Activated naive CD4-positive, alpha-beta T cell treated with anti-CD3 and anti-CD28 coated beads, Interleukin-2, amount 50 U/mL, for 16 hours (primary cell): ENCODE measurements at regions not wholly inside any gene's neighbourhood (a gene's known extent, or its start where the extent isn't known, plus 50 kb on each side); places are given as distances from the start of the nearest gene placed in this dataset.
"Not testable (repeated sequence)": the region's sequence is repeated elsewhere in the genome, so short reads cannot be mapped to it uniquely, and the experiment has no call there.

Experiments
- DNase-seq: peaks from one replicate; pipeline ENCODE4 v3.0.0-alpha.2; 2020

GRCh38 chr15:26259581-26259980, 396.5 kb upstream of the ATP10A start:
- no peak for DNase-seq

- not testable (repeated sequence) for DNase-seq
Measured at GRCh38 chr15:26244782-26245181, 381.7 kb upstream of the ATP10A start.

- no peak for DNase-seq
Measured at GRCh38 chr15:26243382-26243781, 380.3 kb upstream of the ATP10A start.

- no peak for DNase-seq
Measured at GRCh38 chr15:26242565-26243071, 379.5 kb upstream of the ATP10A start.

DNA sequence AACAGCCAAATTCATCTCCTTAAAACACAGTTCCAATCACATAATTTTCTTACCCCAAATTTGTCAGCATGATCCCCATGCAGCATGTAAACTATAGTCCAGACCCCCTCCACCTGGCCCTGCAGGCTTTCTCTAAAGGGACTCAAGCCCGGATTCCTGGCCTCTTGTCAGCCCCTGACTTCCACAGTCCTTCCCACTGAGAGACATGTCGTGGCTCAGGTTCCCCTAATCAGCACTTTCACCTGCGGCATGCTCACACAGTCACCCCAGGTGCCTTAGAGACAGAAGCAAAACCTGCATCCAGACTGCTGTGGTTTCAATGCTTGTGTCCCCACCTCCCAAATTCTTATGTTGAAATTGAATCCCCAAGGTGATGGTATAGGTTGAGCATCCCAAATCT, 372.7 kb upstream of the ATP10A start:
- DNase-seq = no peak

GRCh38 chr15:26234976-26235767, 372.0 kb upstream of the ATP10A start:
- DNase-seq = no peak

- DNase-seq = no peak
Measured at GRCh38 chr15:26232691-26233090, 369.6 kb upstream of the ATP10A start.

GRCh38 chr15:26231096-26231495, 368.0 kb upstream of the ATP10A start:
- DNase-seq = no peak

DNA sequence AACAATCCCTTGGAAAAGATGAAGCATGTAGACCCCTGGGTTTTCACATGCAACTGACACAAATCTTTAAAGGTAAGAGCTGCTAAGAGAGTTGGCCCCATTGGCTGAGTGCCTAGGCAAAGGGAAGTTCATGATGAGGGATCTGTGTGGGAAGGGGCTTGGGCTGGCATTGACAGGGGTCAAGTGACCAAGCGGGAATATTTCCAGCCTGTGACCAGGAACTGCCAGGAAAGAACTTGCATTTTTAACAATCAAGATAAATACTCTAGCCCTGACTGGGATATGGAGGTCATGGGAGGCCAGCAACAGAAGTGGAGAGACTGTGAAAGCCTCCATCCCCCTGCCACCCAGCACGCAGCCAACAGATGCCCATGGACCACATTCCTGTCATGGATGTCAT, 361.1 kb upstream of the ATP10A start:
- no peak for DNase-seq

GRCh38 chr15:26223720-26224119, 360.6 kb upstream of the ATP10A start:
- DNase-seq = no peak

DNA sequence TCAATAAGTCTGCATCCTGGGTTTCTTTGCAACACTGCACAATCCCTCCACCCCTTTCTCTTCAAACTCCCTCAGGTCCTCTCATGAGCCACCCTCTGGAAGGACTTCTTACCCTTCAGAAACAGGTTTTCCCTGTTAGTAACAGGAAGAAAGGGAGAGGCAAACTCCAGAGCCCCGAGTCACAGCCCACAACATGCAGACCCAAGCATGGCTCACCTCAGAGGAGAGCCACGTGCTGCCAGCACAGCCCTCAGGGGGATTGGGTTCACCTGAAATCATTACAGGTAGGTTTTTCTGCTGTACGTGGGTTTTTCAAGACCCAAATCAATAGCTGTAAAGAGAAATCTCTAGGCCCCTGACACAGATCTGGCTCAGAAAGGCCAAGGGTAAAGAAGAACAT, 359.7 kb upstream of the ATP10A start:
- no peak for DNase-seq

GRCh38 chr15:26217043-26217442, 353.9 kb upstream of the ATP10A start:
- DNase-seq = not testable (repeated sequence)

DNA sequence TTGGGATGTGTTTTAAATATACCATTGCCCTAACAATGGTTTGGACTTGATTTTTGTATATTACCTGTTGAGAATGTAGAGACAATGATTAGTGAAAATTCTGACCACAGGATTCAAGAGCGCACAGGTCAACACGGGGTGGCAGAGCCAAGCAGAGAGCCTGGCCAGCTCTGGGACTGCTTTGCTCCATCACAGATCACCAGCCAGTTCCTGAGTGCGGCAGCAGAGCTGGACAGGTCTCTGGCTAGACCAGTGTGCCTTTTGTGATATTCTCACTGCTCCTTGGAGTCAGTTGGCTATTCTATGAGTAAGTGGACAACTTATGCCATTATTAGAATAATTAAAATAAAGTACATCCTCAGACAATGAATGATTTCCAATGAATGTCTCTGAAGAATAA, 351.2 kb upstream of the ATP10A start:
- no peak for DNase-seq

GRCh38 chr15:26213427-26213826, 350.3 kb upstream of the ATP10A start:
- no peak for DNase-seq

DNA sequence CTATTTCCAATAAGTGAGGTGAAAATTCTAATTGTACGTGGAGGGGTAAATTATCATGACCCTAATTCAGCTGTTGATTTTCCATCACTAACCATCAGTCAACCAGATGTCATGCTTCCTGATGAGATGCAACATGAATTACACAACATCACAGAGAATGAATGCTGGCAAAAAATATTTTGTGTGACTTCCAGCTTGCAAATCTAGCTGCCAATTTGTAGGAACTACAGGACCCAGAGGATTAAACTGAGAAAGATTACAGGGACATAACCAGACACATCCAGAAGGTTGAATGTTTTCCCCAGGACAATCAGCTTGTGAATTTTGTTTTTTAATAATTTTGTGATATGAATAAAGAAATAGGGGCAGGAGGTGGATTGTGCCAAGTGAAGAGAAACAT, 349.0 kb upstream of the ATP10A start:
- DNase-seq = no peak

DNA sequence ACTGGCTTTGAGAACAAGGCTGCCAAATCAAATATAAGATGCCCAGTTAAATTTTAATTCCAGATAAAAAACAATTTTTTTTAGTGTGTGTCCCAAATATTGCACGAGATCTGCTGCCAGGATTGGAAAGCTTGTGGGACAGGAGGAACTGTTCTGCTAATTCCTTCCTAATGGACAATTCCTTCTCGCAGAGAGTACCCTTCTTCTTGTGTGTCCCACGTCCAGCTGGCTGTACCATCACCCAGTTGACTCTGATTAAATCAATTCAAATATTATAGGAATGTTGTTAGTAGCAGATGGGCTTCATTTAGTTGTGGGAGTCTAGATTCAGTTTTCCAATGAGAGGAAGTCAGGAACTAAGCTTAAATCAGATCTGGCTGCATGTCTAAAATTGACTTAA, 347.9 kb upstream of the ATP10A start:
- no peak for DNase-seq

DNA sequence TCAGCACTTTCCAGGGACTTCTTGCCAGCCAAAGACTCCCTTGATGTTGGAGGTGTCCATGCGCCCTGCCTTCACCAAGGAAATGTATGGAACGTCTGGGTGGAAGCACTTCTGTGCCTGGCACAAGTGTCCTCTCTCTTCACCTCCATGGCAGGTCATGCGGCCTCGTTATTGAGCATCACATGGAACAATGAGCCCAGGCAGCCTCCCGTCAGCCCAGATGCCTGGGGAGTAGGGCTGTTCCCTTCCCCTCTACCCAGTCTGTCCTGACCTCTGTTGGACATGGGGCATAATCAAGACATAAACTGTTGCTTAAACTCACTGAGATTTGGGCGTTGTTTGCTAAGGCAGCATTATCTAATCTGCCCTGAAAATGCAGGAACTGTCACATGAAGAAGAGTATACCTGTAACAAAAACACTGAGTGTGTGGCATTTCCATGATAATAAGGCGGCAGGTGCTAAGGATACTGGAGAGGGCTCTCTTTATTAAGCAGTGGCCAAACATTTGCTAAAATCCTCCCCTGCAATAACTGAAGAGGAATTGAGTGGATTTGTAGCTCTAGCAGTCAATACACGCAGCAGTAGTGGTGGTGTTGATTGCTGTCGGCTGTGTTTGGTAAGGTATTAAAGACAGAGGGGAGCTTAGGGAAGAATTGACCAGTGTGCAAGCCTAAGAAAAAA, 338.2 kb upstream of the ATP10A start:
- no peak for DNase-seq

DNA sequence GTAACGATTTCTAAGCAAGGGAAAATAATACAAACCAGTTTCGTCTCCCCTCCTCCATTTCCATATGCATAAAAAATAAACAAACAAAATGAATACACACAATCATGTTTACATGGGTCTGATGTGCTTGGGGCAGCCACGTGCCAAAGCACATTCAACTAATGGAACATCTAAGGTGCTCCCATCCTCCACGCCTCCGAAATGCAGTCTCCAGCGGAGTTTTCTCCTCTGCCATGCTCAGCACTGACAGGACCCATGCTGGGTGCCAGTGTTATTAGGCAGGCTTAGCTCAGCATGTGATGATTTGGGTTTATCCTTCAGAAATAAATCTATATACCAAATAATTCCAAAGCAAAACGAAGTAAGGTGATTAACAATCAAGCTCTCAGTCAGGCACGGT, 337.3 kb upstream of the ATP10A start:
- DNase-seq = no peak

DNA sequence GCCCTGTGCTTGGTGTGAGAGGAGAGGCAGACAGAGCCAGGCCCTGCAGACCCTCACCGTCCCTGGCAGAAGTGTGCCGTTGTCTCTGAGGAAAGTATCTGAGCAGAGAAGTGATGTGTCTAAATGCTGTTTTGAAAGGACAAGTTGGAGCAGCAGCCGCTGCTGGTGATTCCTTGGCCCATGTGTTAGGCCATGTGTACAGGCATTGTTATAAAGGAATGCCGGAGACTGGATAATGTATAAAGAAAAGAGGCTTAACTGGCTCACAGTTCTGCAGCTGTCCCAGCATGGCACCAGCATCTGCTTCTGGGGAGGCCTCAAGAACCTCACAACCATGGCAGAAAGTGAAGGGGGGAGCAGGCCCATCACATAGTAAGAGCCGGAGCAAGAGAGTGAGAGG, 334.6 kb upstream of the ATP10A start:
- DNase-seq = no peak

GRCh38 chr15:26197060-26197459, 333.9 kb upstream of the ATP10A start:
- no peak for DNase-seq

DNA sequence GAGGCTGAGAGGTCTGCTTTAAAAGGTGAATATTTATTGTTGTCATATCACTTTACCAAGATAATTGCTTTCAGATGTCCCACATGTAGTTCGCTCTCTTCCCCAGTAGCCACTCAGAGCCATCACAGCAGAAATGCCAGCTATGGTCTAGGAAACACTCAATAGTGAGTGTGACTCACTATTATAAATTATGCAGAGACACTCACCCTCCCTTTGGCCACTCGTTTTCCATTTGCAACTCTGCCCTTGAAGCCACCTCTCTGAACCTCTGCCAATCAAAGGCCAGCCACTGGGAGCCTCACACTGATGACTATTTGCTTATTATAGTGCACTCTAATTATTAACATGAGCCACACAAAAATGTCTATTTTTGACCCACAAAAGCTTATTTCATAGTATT, 328.1 kb upstream of the ATP10A start:
- DNase-seq = no peak

DNA sequence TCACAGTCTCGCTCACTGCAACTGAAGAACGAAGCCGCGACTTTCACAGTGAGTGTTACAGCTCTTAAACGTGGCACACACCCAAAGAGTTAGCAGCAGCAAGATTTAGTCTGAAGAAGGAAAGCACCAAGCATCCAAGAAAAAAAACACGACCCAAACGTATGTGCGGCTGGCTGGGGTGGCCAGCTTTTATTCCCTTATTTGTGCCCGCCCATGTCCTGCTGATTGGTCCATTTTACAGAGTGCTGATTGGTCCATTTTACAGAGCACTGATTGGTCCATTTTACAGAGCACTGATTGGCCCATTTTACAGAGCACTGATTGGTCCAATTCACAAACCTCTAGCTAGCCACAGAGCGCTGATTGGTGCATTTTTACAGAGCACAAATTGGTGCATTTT, 323.0 kb upstream of the ATP10A start:
- DNase-seq = not testable (repeated sequence)

DNA sequence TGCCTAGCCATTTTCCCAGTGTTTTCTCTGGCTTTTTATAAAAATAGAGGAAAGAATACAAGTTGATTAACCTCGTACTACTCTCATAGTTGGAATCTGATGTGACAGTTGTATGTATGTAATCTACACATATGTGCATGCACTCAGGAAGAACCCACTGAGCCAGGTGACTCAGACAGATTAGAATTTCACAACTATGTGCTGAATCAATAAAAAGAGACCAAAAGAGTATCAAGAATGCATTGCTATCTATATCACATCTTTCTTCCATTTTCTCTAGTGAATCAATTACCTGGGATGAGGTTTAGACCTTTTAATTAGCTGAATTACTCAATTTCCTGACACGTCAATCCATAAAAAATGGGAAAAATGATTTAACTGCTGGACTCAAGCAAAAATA, 319.3 kb upstream of the ATP10A start:
- DNase-seq = no peak

- DNase-seq = no peak
Measured at GRCh38 chr15:26179906-26180305, 316.8 kb upstream of the ATP10A start.
